Colonic mucosa (tissue), 4 donors: ENCODE measurements at regions not wholly inside any gene's neighbourhood (a gene's known extent, or its start where the extent isn't known, plus 50 kb on each side); places are given as distances from the start of the nearest gene placed in this dataset.

Experiments used
- DNase-seq: peaks from one replicate; pipeline ENCODE4 v3.0.0-alpha.2; 2020
- H3K27ac ChIP-seq: fragments of 200-600 bp; one replicate; pipeline ENCODE4 v1.8.0; 2021
- H3K27me3 ChIP-seq: fragments of 200-600 bp; one replicate; pipeline ENCODE4 v1.8.0; 2021
- H3K36me3 ChIP-seq: fragments of 200-600 bp; one replicate; pipeline ENCODE4 v1.8.0; 2021
- H3K4me1 ChIP-seq: fragments of 200-600 bp; one replicate; pipeline ENCODE4 v1.8.0; 2021; ENCODE audit warnings: mild to moderate bottlenecking
- H3K4me3 ChIP-seq: fragments of 200-600 bp; one replicate; pipeline ENCODE4 v1.8.0; 2021
- H3K9ac ChIP-seq, 2 donors: one replicate each; pipeline ENCODE4 v1.7.0; 2013; ENCODE audit warnings: control low read depth in 2 of 2, low read depth in 2 of 2, low read length in 2 of 2
- H3K9me3 ChIP-seq: fragments of 200-600 bp; one replicate; pipeline ENCODE4 v1.8.0; 2021
- intact Hi-C: fragments of 100-400 bp; cut with DNase I; formaldehyde crosslinking; loops from one replicate; pipeline ENCODE4 v1.14.1; 2022
- TF ChIP-seq, protein P1 (sequence below): fragments of 200-600 bp; IDR thresholded peaks from one replicate; pipeline ENCODE4 v1.8.0; 2022; ENCODE audit warnings: antibody characterized with exemption, mild to moderate bottlenecking
- donor health status: healthy.
- donor health status: DM: no; HTN: no; CAD: no.
- donor health status: DM: no; HTN: no; CAD: no.

DNA sequence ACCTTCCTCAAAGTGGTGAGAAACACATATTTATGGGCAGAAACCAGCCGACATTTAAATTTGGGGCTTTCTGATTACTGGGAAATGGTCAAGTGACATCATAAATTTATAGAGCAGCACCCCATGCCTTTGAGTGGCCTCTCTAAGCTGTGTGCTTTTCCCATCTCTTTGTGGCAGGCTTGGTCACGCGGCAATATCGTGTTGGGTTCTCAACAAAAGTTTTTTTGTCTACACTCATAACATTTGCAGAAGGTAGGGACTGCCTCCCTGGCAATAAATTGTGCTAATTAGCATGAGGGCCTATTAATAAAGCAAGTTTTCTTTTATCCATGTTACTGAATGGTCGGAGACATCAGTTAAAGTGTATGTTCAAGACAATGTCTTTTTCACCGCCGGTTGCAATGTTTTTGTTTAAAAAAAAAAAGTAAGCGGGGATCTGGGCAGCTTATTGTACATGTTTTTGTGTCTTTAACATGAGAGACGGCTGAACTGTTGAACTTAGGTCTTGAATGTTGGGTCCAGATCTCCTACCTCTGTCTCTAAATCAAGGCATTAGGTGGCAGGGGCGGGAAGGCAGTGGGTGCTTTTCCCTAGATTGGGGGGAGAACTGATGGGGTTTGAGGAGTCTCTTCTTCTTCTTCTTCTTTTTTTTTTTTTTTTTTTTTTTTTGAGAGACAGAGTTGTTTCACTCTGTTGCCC lies 193.3 kb downstream of the PHETA1 start:
- Histone ChIP-seq H3K4me1 (no peaks in the 10 kb centered on the region), H3K9me3 (no peaks in the 10 kb centered on the region), H3K4me3 (no peak overlapping the region), H3K27me3 (no peaks in the 10 kb centered on the region), H3K27ac (no peak overlapping the region), H3K9ac (no peak overlapping the region), H3K36me3 (no peaks in the 10 kb centered on the region)
- TF ChIP-seq, protein P1, sequence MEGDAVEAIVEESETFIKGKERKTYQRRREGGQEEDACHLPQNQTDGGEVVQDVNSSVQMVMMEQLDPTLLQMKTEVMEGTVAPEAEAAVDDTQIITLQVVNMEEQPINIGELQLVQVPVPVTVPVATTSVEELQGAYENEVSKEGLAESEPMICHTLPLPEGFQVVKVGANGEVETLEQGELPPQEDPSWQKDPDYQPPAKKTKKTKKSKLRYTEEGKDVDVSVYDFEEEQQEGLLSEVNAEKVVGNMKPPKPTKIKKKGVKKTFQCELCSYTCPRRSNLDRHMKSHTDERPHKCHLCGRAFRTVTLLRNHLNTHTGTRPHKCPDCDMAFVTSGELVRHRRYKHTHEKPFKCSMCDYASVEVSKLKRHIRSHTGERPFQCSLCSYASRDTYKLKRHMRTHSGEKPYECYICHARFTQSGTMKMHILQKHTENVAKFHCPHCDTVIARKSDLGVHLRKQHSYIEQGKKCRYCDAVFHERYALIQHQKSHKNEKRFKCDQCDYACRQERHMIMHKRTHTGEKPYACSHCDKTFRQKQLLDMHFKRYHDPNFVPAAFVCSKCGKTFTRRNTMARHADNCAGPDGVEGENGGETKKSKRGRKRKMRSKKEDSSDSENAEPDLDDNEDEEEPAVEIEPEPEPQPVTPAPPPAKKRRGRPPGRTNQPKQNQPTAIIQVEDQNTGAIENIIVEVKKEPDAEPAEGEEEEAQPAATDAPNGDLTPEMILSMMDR = no peak
- DNase-seq = no peak
- intact Hi-C loops = no loop called here

DNA sequence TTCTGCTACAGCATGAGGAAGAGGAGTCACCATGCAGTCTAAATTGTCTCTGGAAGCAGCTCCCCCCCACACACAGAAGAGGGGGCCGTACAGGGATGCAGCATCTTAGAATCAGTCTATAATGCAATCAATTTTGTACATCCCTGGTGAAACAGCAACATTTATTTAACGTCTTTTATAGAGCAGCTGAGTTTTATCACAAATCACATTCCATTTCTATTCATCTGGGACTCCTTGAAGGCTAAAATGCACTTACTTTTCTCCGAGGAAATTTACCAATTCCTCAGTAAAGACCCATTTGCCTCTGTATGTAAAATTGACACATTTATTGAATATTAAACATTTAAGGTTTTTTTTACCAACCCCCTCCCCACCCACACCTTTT lies 193.9 kb downstream of the PHETA1 start:
- Histone ChIP-seq H3K9ac (no peak overlapping the region), H3K27me3 (no peaks in the 10 kb centered on the region), H3K4me3 (no peak overlapping the region), H3K36me3 (no peaks in the 10 kb centered on the region), H3K4me1 (no peaks in the 10 kb centered on the region), H3K9me3 (no peaks in the 10 kb centered on the region), H3K27ac (no peak overlapping the region)
- TF ChIP-seq, protein P1 = no peak
- intact Hi-C loops = no loop called here
- DNase-seq = no peak

DNA sequence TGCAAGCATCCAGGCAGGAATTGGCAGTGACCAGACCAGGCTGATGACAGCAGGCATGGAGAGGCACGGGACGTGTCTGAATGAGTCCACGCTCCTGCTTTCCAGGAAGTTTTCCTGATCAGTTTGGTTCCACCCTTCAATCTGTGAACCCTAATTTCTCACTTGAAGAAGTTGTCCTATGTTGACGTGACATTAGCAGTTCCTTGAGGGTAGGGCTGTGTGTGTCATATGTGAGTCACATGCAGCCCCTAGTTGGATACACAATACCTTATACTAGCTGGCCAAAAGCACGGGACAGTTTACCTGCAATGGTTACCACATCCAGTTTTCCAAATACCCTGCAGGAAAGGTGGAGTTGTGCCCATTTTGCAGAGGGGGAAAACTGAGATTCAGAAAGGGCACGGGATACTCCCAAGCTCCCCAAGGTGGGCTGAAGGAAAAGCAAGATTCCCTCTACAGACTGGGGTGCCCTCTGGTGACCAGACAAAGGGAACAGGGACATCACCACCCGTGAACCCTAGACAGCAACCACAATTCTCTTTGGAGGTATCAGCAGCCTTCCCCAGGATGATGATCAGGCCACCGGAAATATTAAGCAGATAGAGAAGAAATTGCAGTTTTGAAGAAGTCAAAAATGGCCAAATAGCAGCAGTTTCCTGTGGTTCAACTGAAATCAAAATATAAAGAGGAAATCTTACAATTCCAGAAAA lies 194.5 kb downstream of the PHETA1 start:
- H3K9ac ChIP-seq = no peak overlapping the region
- H3K36me3 ChIP-seq = no peaks in the 10 kb centered on the region
- no peaks in the 10 kb centered on the region for H3K9me3 ChIP-seq
- no peak overlapping the region for H3K4me3 ChIP-seq
- DNase-seq = no peak
- no peaks in the 10 kb centered on the region for H3K4me1 ChIP-seq
- TF ChIP-seq, protein P1 = no peak
- no peak overlapping the region for H3K27ac ChIP-seq
- intact Hi-C loops = no loop called here
- H3K27me3 ChIP-seq = no peaks in the 10 kb centered on the region

DNA sequence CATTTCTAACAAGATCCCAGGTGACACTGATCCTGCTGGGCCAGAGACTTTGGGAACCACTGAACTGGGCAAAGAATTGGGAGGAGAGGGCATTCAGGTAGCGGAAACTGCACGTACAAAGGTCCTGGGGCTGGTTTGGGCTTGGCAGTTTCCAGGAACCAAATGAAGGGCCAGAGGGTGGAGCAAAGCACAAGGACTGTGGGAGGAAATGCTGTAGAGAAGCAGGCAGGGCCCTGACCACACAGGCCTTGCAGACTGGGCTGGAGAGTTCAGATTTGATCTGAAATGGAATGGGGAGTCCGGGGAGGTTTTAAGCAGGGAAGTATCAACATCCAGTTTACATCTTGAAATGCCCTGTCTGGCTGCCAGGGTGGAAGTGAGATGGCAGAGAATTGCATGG lies 195.1 kb downstream of the PHETA1 start:
- TF ChIP-seq, protein P1 = no peak
- no peaks in the 10 kb centered on the region for H3K27me3 ChIP-seq
- no peak for DNase-seq
- intact Hi-C loops = no loop called here
- no peak overlapping the region for H3K27ac ChIP-seq
- no peak overlapping the region for H3K4me3 ChIP-seq
- H3K9ac ChIP-seq = no peak overlapping the region
- H3K36me3 ChIP-seq = no peaks in the 10 kb centered on the region
- H3K4me1 ChIP-seq = no peaks in the 10 kb centered on the region
- no peaks in the 10 kb centered on the region for H3K9me3 ChIP-seq

DNA sequence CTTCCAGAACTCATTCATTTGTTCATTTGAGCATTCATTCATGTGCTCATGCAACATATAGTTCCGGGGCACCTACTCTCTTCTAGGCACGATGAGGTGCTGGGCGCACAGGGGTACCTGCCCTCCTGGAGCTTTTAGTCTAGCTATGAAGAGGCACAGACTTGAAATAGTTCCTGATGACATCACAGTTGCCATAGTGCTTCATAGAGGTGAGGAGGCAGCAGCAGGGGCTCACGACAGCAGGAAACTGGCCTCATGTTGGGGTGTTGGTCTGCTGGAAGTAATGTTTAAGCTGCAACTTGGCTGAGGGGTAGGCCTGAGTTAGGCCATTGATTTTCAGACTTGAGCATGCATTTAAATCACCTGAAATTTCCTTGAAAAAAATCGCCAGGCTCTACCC lies 195.5 kb downstream of the PHETA1 start:
- Histone ChIP-seq H3K9ac (no peak overlapping the region), H3K9me3 (no peaks in the 10 kb centered on the region), H3K4me1 (no peaks in the 10 kb centered on the region), H3K4me3 (no peak overlapping the region), H3K27me3 (no peaks in the 10 kb centered on the region), H3K27ac (no peak overlapping the region), H3K36me3 (no peaks in the 10 kb centered on the region)
- intact Hi-C loops = no loop called here
- TF ChIP-seq, protein P1 = no peak
- DNase-seq = no peak
